Activated naive CD4-positive, alpha-beta T cell treated with anti-CD3 and anti-CD28 coated beads, Interleukin-2, amount 50 U/mL, for 16 hours (primary cell): ENCODE measurements at regions not wholly inside any gene's neighbourhood (a gene's known extent, or its start where the extent isn't known, plus 50 kb on each side); places are given as distances from the start of the nearest gene placed in this dataset.
"Not testable (repeated sequence)": the region's sequence is repeated elsewhere in the genome, so short reads cannot be mapped to it uniquely, and the experiment has no call there.

Source experiments
- DNase-seq: peaks from one replicate; pipeline ENCODE4 v3.0.0-alpha.2; 2020

DNA sequence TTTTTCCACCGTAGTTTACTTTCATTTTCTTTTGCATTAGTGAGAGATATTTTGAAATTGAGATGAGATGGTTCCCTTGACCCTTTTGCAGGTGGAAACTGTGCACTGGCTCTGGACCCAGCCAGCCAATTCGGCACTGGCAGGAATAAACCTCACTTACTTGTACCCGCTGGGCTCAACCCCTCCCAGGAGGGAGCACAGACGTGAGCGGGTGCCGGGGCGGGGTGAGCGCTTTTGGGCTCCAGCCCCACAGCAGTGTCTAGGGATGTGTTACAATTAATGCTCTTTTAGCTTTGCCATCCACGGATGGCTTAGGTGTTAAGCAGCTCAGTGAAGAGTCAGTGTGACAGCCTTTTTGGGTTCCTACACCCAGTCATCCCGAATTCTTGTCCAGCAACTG, 766.1 kb upstream of the CHD1 start:
- no peak for DNase-seq

DNA sequence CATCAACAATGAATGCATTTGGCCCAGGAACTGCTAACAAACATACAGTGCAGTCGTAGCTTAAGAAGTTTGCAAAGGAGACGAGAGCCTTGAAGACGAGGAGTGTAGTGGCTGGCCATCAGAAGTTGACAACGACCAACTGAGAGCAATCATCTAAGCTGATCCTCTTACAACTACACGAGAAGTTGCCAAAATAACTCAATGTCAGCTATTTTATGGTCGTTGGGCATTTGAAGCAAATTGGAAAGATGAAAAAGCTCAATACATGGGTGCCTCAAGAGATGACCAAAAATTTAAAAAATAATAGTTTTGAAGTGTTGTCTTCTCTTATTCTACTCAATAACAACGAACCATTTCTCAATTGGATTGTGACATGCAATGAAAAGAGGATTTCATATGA, 757.7 kb upstream of the CHD1 start:
- DNase-seq: no peak

DNA sequence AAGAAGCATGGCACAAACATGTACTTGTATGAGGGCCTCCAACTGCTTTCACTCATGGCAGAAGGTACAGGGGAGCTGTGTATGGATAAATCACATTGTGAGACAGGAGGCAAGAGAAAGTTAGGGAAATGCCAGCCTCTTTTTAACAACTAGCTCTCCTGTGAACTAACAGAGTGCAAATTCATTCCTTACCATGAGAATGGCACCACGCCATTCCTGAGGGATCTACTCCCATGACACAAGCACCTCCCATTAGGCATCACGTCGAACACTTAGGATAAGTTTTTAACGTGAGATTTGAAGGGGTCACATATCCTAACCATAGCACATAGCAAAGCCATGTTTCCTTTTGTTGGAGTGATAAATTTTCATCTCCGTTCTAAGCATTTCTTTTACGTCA, 747.2 kb upstream of the CHD1 start:
- DNase-seq: no peak

DNA sequence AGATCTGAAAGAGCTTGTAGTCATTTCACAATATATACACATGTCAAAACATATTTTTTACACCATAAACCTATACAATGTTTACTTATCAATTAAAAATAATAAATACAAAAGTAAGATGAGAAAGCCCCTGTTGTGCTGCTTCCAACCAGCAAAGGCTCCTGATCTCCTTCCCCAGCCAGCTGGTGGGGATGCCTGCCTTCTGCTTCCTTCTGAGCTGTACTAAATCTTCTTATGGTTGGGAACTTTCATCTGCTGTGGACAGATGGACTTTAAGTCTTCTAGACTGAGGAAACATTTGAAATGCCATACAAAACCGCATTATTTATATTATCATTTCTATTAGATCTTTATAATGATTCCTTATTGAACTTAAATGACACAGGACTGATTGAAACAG, 745.3 kb upstream of the CHD1 start:
- DNase-seq: no peak

DNA sequence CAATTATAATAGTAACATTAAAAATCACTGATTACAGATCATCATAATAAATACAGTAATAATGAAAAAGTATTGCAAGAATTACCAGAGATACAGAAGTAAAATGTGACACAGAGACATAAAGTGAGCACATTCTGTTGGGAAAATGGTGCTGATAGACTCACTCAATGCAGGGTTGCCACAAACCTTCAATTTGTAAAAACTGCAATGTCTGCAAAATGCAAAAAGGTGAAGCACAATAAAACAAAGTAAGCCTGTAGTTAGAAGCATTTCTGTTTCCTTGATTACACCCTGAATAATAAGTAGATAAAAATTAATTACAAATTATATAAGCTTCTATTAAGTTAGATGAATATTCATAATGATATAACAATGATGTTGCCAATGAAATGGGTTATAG, 736.2 kb upstream of the CHD1 start:
- no peak for DNase-seq

DNA sequence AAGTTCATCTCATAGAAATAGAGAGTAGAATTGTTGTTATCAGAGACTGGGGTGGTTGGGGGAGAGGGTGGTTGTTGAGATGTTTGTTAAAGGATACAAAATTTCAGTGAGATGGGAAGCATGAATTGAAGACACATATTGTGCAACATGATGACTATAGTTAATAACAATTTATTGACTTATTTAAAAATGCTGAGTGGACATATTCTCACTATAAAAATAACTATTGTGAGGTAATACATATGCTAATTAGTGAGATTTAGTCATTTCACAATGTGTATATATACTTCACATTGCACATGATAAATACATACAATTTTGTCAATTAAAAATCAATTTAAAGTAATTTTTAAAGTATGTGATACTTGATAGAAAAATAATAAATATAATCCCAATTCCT, 722.5 kb upstream of the CHD1 start:
- DNase-seq: no peak

DNA sequence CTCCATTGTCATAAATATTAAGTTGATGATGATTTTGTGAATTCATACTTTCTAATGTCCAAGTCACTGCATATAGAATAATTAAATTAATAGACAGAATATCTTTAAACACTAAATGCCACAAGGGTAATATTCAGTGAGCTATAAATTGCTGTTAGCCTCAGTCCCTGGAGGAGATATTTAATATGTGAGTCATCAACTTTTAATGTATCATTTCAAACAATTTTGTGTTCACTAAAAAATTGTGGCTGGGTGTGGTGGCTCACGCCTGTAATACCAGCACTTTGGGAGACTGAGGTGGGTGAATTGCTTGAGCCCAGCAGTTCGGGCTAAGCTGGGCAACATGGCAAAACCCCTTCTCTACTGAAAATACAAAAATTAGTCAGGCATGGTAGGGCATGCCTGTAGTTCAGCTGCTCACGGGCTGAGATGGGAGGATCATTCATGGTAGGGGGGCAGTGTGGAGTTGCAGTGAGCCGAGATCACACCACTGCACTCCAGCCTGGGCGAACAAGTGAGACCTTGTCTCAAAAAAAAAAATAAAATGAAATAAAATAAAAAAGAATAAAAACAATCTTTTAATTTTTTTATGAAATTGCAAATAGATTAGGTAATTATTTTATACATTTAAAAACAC, 717.3 kb upstream of the CHD1 start:
- no peak for DNase-seq

DNA sequence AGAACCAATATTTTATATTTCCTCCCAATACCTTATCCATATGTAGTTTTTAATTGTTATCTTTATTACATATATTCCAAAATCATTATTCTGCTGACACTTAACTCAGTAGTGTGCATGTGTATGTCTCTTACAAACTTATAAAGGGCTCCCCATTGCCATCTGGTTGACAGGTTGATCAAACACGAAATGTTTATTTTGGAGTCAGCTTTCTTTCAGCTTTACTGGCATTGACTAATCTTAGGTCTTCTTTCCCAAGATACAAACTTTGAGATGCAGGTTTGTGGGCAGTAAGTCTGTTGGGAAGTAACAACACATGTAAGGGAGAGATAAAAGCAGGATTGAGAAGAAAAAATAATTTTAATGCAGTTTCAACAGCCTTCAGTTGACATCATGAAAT, 716.0 kb upstream of the CHD1 start:
- DNase-seq: no peak

DNA sequence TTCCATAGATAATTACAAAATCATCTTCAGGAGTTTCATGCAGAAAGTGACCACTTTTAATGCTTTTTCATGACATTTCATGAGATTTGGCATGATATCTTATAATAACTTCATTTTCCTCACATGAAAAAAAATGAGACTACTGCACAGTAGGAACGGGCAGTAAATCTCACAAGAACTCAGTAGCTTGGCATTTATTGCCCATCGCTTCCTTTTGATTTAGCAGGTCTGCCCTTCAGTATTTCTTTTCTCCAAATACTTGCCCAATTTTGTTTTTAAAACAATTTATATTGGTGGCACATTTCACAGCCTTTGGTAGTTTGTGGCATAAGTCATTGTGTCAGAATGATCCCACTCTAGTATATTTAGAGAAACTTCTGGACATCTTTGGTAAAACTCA, 711.8 kb upstream of the CHD1 start:
- no peak for DNase-seq

DNA sequence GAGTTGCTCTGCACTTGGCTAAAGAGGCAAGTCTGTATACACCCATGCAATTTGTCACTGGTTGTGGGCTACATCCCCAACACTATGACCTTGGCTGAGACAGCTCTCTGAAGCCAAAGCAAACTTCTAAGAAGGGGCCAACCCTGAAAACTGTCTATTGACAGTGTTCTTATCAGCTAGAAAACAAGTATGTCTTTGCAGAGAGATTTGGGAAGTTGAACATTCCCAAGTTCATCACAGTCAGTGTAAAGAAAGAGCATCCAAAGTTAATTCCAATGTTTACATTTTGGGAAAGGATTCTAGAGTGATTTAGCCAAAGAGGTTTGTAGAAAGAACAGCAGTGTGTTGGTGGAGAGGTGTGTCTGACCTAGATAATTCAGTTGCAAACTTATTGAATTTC, 711.1 kb upstream of the CHD1 start:
- no peak for DNase-seq

DNA sequence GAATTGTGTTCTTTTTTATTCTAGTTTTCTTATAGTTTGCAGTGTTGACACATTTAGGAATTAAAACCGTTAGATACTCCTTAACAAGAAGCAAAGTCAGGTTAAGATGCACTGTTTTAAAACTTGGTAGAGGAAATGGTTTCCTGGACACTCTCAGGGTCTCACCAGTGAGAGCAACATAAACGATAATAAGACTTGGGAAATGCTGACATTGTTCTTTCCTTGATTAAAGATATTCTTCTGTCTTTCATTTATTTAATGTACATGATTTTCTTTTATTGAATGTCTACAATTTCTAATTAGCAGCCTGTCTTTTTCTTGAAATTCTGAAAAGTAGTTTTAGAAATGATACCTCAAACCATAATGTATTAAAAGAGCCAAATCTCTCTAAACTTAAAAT, 707.9 kb upstream of the CHD1 start:
- no peak for DNase-seq

DNA sequence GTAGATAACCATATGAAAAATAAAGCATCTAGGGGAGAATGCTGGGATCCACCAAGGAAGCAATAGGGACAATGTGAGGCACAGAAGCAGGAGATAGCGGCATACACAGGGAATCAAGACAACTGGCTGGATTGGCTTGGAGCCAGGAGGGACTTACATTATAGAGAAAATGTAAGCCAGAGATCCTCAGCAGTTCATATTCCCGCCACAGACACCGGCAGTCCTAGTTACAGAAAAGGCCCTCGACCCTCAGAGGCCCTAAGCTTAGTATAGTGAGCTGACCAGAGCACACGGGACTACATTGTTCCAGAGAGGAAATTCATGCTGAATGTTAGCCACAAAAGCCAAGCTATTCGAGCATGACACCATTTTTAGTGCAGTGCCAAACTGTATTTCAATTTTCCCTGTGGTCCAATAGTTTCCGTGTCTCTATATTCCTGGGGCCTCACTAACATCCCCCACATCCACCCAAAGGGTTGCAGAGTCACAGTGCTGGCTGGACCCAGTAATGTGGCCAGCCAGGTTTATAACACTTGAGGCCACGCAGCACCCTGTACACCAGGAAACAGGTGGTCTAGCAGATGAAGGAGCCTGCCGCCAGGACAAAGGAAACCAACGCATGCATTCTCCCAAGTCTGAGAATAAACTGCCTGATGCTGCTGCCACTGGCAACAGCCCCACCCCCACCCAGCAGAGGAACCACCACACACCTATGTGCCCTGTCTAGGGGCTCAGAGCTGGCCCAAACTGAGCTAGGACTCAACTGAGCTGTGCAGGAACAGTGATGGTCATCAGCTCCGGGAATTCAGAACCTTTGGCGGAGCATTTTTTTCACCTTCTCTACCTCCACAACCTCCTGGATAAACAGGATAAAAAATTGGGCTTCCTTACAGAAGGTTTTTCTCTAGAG, 693.2 kb upstream of the CHD1 start:
- no peak for DNase-seq

DNA sequence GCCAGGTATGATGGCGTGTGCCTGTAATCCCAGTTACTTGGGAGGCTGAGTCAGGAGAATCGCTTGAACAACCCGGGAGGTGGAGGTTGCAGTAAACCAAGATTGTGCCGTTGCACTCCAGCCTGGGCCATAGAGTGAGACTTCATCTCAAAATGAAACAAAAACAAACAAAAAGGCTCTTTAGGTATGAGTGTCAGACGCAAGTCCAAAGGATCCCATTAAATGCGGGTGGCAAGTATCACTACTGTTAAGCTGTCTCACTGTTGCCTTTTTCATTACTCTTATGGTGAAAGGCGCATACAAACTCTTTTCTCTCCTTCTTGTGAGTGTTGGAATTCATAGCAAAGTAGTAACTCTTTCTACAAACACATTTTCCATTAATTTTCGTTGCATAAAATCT, 688.5 kb upstream of the CHD1 start:
- no peak for DNase-seq

DNA sequence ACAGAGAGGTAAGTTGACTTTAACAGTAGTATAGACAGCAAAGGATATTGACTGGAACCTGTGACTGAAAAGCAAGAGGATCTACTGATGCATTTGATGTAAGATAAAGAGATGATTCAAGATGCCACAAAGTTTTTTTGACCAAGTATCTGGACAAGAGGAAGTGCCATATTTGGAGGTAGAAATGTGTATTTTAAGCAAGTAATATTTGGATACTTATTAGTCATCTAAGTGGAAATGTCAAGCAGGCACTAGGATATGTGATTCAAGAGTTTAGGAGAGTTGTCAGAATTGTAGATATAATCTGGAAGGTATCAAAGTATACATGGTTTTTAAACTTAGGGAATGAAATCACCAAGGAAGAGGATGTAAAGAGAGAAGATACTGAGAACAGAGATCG, 686.1 kb upstream of the CHD1 start:
- no peak for DNase-seq

DNA sequence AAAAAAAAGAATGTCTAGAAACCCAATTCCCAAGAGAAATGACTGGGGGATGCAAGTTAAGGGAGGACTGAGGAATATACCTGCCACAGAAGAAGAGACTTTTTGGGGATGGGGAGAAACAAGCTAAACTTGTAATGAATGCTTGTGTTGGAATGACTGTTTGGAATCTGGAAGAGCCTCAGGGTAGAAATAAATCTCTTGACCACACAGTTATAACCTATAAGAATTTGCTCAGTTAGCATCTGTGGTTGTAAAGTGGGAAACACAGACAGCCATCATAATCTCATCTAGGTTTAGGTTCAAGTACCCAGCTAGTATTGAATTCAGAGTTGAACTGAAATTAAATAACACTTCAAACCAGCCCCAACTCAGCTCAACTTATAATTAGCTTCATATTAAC, 678.3 kb upstream of the CHD1 start:
- no peak for DNase-seq

DNA sequence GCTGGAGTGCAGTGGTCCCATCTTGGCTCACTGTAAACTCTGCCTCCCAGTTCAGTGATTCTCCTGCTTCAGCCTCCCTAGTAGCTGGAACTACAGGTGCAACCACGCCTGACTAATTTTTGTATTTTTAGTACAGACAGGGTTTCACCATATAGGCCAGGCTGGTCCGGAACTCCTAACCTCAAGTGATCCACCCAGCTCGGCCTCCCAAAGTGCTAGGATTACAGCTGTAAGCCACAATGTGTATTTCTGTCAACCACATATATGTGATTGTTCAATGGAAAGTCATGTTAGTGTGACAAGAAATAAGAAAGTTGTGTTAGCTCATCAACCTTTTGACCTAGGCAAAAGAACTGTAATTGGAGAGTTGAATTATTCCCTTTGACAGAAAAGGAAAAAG, 677.1 kb upstream of the CHD1 start:
- no peak for DNase-seq

DNA sequence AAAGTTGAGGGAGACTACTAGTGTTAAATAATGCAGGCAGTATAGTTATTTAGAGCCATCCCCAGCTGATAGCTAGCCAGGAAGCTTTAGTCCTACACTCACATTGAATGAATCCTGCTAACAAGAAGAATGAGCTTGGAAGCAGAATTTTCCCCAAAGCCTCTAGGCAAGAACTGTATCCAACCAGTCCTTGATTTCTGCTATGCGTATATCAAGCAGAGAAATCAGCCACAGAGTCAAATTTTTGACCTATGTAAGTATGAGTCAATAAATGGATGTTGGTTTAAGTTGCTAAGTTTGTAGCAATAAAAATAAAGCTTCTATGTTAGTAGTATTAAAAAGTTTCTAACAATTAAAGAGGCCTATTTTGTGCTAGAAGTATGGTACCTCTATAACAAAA, 672.1 kb upstream of the CHD1 start:
- no peak for DNase-seq

DNA sequence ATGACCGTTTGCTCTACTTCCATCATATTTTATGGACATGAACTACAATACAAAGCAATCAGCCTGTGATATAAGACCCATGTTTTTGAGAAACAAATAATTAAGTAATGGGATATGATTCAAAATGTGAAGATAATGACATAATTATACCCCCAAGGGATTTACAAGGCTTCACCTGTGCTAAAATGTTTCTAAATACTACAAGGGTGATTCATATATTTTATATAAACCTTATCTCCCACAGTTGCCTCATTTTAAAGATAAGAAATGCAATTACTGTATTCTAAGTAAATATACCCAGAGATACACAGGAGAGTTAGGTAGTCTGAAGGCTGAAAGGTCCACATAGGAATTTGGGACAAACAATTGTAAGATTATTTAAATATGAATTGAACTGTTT, 662.0 kb upstream of the CHD1 start:
- no peak for DNase-seq

DNA sequence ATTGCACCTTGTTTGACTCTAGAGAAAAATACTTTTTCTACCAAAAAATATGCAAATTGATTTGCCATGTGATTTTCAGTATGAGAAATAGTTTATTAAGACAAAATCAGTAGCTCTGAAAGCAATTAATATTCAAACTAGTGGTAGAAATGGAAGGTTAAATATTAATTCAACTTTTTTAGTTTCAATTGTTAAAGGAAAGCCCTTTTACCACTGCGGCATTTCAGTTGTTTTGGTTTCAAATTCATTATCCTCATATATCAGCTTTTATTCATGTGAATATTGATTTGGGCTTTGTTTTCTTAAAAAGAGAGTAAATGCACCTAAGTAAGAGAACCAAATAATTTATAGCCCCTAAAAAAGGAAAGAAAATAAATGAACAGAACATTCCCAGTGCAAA, 660.6 kb upstream of the CHD1 start:
- no peak for DNase-seq

DNA sequence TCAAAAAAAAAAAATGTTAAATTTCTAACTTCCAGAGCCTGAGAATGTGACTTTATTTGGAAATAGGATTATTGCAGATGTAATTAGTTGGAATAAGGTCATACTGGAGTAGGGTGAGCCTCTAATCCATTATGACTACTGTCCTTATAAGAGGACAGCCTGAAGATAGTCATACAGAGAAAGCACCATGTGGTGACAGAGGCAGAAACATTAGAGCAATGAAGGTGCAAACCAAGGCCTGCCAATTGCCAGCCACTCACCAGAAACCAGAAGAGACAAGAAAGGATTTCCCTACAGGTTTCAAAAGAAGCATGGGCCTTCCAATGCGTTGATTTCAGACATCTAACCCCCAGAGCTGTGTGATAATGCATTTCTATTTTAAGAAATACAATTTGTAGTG, 659.2 kb upstream of the CHD1 start:
- no peak for DNase-seq

DNA sequence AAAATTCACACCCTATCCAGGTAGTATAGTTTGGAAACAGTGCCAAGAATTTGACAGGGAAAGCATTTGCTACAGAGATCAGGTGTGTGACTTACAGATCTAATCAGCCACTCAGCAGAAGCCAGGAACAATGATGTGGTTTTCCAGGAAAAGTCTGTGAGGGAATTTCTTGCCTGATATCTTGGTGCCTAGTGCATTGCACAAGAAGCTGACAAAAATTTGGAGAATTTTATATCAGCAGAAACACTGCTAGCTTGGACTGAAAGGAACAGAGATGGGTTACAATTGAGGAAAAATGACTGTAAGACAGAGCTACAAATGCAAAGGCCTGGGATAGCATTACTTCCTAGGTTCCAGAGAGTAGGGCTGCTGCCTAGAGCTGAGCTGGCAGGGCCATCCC, 658.1 kb upstream of the CHD1 start:
- DNase-seq: no peak

DNA sequence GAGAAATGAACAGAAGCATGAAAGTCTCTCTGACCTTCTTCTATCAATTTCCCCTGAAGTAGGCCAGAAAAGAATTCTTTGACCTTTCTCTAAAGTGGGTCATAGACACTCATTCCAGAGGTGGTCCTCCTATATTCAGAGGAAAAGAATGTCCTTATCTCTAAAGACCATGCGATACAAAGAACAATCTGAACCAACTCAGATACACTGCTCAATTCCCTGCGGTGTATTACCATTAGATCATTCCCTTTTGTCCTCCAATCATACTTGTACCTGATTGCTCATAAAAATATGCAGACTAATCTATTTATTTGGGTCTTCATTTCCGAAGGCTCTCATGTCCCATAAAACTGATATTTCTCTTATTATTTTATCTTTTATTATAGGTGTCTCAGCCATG, 652.4 kb upstream of the CHD1 start:
- DNase-seq: not testable (repeated sequence)

DNA sequence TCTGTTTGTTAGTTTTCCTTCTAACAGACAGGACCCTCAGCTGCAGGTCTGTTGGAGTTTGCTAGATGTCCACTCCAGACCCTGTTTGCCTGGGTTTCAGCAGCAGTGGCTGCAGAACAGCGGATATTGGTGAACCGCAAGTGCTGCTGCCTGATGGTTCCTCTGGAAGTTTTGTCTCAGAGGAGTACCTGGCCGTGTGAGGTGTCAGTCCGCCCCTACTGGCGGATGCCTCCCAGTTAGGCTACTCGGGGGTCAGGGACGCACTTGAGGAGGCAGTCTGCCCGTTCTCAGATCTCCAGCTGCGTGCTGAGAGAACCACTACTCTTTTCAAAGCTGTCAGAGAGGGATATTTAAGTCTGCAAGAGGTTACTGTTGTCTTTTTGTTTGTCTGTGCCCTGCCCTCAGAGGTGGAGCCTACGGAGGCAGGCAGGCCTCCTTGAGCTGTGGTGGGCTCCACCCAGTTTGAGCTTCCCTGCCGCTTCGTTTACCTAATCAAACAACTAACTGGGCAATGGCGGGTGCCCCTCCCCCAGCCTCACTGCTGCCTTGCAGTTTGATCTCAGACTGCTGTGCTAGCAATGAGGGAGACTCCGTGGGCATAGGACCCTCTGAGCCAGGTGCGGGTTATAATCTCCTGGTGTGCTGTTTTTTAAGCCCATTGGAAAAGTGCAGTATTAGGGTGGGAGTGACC, 634.3 kb upstream of the CHD1 start:
- not testable (repeated sequence) for DNase-seq

DNA sequence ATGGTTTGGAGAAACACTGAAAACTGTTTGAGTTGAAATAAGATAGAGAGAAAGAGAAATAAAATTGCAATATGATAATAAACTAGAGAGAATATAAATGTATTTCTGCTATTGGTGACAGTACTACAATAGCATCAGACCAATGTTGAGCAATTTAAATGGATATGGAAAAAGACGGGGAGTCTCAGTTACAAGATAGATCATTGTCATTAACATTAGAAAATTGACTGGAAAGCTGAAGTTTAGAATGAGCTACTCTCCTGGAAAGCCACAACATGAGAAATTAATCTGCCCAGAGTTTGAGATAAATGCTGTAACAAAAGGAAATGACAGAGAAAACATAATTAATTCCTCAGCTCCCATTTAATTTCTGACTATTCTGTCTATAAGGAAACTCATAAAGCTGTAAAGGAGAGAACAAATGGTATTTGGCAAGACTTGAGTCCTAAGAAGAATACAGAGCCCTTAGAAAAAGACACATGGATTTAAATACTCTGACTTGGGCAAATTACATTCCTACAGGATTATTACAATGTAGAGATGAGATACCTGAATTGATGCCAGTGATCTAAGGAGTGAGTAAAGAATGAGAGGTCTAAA, 624.5 kb upstream of the CHD1 start:
- DNase-seq: no peak
